RWPE1 (cell line): ENCODE measurements at regions not wholly inside any gene's neighbourhood (a gene's known extent, or its start where the extent isn't known, plus 50 kb on each side); places are given as distances from the start of the nearest gene placed in this dataset.

Experiments used
- CTCF ChIA-PET: fragments of 350-600 bp; sonication (Branson Sonifier 250); formaldehyde crosslinking; extraction: SDS; loops from one replicate; lab custom pipeline; 2021; lab: Yijun Ruan, JAX
- POLR2A ChIA-PET: fragments of 400-600 bp; formaldehyde crosslinking; extraction: SDS; loops from one replicate; lab custom pipeline; 2020; ENCODE audit warnings: antibody characterized with exemption; ENCODE audit not compliant: low non-redundant PET; lab: Yijun Ruan, JAX
- DNase-seq: peaks from one replicate; pipeline ENCODE4 v3.0.0; 2012; ENCODE audit warnings: low spot score
- H3K27ac ChIP-seq: fragments of 450-650 bp; 2 replicates; pipeline ENCODE4 v1.5.1; 2017
- CTCF ChIP-seq: fragments of 450-650 bp; conservative IDR thresholded peaks from 2 replicates; pipeline ENCODE4 v1.5.1; 2017; ENCODE audit warnings: low read depth, mild to moderate bottlenecking

- ChIA-PET POLR2A (no interaction called here), CTCF (no interaction called here)
- no peak for TF ChIP-seq CTCF
Observed at GRCh38 chr5:25764733-25765132, 1120.0 kb upstream of the CDH10 start.

DNA sequence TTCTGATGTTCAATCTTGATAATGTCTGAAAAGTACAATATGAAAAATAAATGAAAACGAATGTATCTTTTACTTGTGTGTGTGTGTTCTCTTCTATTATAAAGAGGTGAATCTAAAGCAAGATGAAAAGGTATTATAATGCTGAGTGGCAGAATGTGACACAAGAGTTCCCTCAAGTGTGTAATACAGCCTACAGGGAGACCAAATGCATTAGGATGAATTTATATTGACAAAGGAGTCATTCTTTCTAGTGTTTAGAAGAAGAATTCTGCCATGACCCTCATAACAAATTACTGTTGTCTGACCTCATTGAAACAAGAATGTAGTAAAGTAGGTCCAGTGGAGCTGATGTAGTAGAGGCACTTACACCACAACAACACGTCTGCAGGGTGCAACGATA, 1119.0 kb upstream of the CDH10 start:
- DNase-seq, result no peak
- ChIA-PET CTCF (no interaction called here), POLR2A (no interaction called here)
- H3K27ac ChIP-seq, result no peak overlapping the region
- TF ChIP-seq CTCF, result no peak

More at GRCh38 chr5:25764733-25765132, 1120.0 kb upstream of the CDH10 start:
- H3K27ac ChIP-seq, result no peak overlapping the region
- no peak for DNase-seq

GRCh38 chr5:25754895-25755294, 1110.1 kb upstream of the CDH10 start:
- DNase-seq, result no peak
- TF ChIP-seq CTCF, result no peak
- ChIA-PET POLR2A (no interaction called here), CTCF (no interaction called here)
- H3K27ac ChIP-seq, result no peak overlapping the region

GRCh38 chr5:25744908-25745307, 1100.1 kb upstream of the CDH10 start:
- ChIA-PET POLR2A (no interaction called here), CTCF (no interaction called here)
- H3K27ac ChIP-seq, result no peak overlapping the region
- no peak for TF ChIP-seq CTCF
- no peak for DNase-seq

- no peak for TF ChIP-seq CTCF
- POLR2A ChIA-PET, result no interaction called here
- CTCF ChIA-PET, result no interaction called here
- no peak for DNase-seq
- no peak overlapping the region for H3K27ac ChIP-seq
Observed at GRCh38 chr5:25716680-25717079, 1071.9 kb upstream of the CDH10 start.

GRCh38 chr5:25713259-25713658, 1068.5 kb upstream of the CDH10 start:
- ChIA-PET POLR2A (no interaction called here), CTCF (interaction anchor here (0.6 kb wide), 1 partner anchor 391 kb away, joined by 3 read pairs; no protein-coding TSS in a partner anchor)
- DNase-seq, result no peak
- TF ChIP-seq CTCF, result no peak
- H3K27ac ChIP-seq, result no peak overlapping the region
